Embryonic facial prominence (tissue), 1 donor: ENCODE measurements at regions not wholly inside any gene's neighbourhood (a gene's known extent, or its start where the extent isn't known, plus 50 kb on each side); places are given as distances from the start of the nearest gene placed in this dataset.
"Not testable (repeated sequence)": the region's sequence is repeated elsewhere in the genome, so short reads cannot be mapped to it uniquely, and the experiment has no call there.

Experiments used
- DNase-seq: peaks from one replicate; pipeline ENCODE4 v3.0.0-alpha.2; 2016; ENCODE audit errors: extremely low spot score

- DNase-seq, result no peak
Observed at GRCh38 chr21:18104802-18105201, 139.8 kb upstream of the CHODL start.

GRCh38 chr21:18096413-18096812 is 148.2 kb upstream of the CHODL start:
- not testable (repeated sequence) for DNase-seq

- DNase-seq, result no peak
Observed at GRCh38 chr21:18089786-18090185, 154.8 kb upstream of the CHODL start.

GRCh38 chr21:18070392-18070791 is 174.2 kb upstream of the CHODL start:
- DNase-seq, result no peak

DNA sequence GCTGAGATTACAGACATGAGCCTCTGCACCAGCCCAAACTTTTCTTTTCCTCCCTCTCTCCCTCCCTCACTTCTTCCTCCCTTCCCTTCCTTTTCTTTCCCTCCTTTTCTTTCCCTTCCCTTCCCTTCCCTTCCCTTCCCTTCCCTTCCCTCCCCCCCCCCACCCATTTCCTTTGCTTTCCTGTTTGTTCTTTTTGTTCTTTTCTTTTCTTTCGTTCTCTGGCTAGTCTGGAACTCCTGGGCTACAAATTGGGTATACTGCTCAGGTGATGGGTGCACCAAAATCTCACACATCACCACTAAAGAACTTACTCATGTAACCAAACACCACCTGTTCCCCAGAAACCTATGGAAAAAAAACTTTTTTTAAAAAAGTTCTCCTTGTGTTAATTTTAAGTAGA is 174.8 kb upstream of the CHODL start:
- no peak for DNase-seq

- no peak for DNase-seq
Observed at GRCh38 chr21:18060402-18060801, 184.2 kb upstream of the CHODL start.

DNA sequence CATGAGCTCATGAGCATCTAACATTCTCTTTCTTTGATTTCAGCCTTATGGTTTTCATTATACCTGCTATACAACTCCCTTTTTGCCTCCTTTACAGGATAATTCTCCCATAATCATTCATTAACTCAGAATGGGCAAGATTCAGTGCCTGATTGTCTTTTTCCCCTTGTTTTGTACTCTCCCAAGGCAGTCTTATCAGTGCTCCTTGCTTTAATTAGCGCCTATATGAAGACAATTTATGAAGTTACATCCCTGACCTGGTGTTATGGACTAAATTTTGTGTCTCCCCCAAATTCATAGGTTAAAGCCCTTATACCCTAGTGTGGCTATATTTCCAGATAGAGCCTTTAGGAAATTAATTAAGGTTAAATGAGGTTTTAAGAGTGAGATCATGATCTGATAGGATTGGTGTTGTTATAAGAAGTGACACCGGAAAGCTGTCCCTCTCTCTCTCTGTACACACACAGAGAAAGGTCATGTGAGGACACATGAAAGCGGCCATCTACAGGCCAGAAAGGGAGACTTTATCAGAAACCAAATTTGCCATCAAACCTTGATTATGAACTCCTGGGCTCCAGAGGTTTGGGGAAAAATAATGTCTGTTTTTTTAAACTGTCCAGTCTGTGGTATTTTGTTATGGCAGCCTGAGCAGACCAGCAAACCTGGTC is 185.8 kb upstream of the CHODL start:
- no peak for DNase-seq

DNA sequence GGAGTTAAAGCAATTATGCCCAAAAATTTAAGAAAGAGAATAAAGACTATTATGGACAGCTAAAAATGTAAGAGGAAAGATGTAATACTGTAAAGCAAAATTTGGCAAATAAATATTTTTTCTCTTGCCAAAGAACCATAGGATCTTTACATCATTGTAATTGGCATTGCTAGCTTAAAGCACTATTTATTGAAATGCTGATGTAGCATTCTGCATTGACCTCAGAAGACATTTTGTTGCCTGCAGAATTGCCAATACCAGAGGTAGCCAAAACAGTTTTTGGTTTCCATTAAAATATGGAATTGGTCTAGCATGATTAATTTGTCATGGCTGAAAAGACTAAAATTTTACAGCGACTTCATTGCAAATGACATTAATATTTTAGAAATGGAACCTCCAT is 191.5 kb upstream of the CHODL start:
- DNase-seq, result no peak

- DNase-seq, result no peak
Observed at GRCh38 chr21:18049461-18049860, 195.2 kb upstream of the CHODL start.

- DNase-seq, result no peak
Observed at GRCh38 chr21:18041012-18041411, 203.6 kb upstream of the CHODL start.

DNA sequence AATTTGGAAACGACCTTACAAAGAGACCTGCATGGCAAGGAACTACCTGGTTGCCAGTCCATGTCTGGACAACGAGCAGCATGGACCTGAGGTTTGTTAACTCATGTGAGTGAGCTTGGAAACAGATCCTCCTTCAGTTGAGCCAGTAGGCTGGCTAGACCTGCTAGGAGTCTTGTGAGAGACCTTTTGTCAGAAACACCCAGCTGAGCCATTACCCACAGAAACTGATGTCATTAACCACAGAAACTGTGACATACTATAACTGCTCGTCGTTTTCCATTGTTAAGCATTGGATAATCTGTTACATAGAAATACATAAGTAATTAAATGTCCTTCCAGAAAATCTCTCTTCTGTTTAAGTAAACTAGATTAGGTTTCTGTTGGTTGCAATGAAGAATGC is 211.1 kb upstream of the C21orf91 start:
- DNase-seq, result no peak

GRCh38 chr21:18026359-18026758 is 207.2 kb upstream of the C21orf91 start:
- no peak for DNase-seq

- peak; percentile 30 for DNase-seq
Observed at GRCh38 chr21:18023711-18024110, 204.6 kb upstream of the C21orf91 start.

DNA sequence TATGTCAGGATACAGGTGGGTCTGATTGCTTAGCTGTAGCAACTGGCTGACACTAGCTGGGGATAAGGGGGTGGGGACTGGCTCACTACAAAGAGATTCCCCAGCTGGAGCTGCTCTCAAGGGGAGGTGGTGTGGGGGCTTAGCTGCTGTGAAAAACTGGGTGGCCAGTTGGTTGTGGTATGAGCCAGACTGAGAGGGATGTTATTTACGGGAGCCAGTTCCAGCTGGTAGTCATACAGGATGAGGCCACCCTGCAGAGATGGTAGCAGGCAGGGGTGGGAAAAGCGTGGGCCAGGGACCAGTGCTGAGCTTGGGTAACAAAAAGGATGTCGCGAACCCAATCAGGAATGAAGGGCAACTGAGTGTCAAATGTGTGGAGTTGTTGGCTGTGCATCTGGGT is 204.0 kb upstream of the C21orf91 start:
- DNase-seq, result no peak

- DNase-seq, result no peak
Observed at GRCh38 chr21:18007121-18007520, 188.0 kb upstream of the C21orf91 start.

- no peak for DNase-seq
Observed at GRCh38 chr21:18006691-18007090, 187.5 kb upstream of the C21orf91 start.

GRCh38 chr21:18002393-18002792 is 183.2 kb upstream of the C21orf91 start:
- no peak for DNase-seq

- DNase-seq, result no peak
Observed at GRCh38 chr21:18000981-18001686, 182.0 kb upstream of the C21orf91 start.

DNA sequence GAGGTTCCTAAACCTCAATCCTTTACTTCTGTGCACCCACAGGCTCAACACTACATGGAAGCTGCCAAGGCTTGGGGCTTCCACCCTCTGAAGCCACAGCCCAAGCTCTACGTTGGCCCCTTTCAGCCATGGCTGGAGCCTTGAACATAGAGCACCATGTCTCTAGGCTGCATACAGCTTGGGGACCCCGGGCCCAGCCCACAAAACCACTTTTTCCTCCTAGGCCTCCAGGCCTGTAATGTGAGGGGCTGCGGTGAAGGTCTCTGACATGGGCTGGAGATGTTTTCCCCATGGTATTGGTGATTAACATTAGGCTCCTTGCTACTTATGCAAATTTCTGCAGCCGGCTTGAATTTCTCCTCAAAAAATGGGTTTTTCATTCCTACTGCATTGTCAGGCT is 179.4 kb upstream of the C21orf91 start:
- DNase-seq, result not testable (repeated sequence)

GRCh38 chr21:17989780-17990179 is 170.6 kb upstream of the C21orf91 start:
- DNase-seq, result no peak

GRCh38 chr21:17988102-17988437 is 168.9 kb upstream of the C21orf91 start:
- DNase-seq, result no peak

DNA sequence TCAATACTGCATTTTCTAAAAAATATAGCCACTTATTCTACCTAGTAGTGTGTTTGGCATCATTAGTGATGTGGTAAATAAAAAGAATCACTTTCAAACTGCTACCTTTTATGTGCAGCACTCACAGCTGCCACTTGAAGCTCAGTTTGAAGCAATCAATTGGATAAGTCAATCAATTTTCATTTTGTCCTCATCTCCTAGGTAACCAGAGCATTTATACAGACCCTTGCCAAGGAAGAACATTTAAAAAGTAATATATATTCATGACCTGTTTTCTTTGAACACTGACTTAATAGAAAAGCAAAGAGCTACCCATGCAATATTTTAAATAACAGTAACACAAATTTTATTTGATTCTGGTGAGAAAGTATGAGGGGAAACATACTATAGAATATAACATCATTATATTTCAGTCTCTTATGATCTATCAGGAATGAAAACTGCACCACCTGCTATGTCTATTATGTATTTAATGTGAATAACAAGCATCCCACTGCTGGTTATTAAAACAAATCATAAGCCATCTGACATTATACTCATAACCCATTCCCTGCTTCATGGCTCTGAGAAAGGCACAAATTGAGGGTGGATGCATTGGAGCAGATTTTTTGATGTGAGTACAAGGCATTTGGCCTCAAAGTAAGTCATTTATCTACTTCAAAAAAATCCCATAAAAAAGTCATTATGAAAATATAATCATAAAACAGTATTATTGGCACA is 168.4 kb upstream of the C21orf91 start:
- no peak for DNase-seq
